NCI-H446 (cell line): ENCODE measurements at regions not wholly inside any gene's neighbourhood (a gene's known extent, or its start where the extent isn't known, plus 50 kb on each side); places are given as distances from the start of the nearest gene placed in this dataset.

Experiments used
- DNase-seq, 2 experiments: peaks; one replicate each; lab custom pipeline; 2025; lab: John Stamatoyannopoulos, UW

DNA sequence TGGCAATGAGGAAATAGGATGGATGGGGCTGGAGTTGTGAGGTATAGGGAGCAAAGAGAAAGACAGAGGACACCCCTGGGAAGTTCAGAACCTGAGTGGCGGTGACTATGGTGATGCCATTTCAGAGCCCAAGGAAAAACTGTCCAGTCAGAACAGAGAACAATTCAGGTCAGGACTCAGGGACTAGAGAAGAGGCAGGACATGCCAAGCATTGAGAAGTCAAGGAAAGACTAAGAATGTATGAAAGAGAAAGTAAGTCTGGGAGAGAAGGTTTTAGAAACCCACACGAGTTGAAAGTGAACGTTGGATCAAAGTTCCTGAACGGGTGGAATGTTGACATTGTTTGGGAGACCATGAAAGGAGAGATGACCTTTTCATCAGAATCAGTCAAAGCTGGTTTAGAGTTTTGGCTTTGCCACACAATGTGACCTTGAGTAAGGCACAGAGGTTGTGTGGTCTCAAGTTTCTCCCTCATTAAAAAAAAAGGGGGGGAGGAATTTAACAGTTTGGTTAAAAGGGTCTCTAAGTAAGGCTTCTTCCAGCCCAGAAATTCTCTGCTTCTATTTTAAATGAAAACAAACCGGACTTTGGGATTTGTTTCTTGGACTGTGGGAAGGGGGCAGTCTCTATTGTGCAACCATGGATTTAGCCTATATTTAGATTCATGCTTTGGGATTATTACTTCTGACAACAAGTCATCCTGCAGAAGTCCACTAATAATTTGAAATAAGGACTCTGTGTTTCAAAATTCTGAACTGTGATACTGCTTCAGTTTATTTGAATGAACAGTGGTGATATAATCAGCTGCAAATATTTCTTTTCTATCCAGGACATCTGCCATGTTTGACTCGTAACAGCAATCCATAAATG lies 315.9 kb upstream of the TBL1XR1 start:
- peak in 1 of 2 experiments; percentile 4 for DNase-seq

DNA sequence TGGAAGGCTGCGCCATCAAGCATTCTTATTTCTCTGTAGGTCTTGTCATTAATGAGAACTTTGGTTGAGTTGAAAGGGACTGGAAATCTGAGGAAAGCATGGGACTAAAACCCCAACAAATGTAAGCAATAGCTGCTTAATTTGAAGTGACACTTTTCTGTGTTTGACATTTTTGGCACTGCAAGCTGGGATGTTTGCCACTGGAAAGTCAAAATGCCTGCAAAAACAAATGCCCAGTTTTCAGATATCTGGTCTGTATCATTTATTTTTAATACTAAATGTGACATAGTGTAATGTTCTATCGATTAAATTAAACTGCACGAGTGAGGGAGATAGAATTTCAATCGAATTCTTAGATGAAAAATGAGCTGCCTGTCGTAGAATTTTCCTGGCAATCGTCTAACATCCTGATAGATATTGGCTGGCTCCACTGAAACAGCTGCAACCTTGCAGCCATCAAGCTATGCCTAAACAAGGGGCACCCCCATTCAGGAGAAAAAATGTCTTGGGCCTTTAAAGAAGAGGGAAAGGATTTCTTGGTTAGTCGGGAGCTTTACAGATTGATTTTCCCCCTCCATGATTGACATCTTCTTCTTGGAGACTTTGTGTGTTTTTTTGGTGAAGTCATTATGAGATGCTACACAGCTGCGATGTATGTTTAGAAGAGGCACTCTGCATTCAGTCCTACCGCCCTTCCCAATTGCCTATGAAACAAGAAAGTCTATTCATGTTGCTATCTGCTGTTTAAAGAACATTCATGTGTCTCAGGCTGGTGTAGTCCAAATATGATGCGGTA lies 316.7 kb upstream of the TBL1XR1 start:
- DNase-seq, result peak in 1 of 2 experiments; percentile 25

DNA sequence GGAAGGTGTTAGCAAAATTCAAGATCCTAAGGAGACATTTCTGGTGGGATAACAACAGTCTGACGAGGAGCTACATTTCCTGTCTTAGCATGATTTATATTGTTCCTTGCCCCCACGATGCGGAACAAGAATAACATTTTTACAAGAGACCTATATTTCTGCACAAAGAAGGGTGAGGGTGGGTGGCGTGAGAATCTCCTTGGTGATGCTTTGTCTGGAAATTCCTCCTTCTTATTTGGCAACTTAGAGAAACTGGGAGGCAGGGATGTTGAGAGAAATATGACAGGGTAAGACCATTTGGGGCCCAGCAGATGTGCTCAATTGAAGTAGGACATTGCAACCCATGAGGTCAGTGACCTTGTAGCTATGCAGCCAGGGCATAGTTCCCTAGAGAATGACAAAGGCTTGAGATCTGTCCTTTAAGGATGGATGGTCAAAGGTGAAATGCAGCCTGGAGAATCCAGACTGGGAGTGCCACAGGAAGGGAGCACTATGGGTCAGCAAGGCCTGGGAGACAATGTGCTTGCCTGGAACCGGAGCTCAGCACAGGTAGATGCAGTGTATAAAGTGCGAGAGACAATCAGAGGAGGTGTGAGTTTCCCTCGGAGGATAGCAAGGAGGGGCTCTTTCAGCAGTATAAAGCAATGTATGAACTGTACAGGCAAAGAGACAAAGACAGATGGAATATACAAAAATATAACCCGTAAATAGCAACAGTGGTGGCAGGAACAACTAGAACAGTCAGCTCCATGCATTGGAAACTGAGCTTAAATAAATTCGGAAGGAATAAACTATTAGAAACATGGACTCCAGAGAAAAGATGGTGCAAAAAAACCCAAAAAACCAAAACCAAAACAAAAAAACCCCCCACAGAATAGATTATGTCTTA lies 317.6 kb upstream of the TBL1XR1 start:
- DNase-seq, result no peak

DNA sequence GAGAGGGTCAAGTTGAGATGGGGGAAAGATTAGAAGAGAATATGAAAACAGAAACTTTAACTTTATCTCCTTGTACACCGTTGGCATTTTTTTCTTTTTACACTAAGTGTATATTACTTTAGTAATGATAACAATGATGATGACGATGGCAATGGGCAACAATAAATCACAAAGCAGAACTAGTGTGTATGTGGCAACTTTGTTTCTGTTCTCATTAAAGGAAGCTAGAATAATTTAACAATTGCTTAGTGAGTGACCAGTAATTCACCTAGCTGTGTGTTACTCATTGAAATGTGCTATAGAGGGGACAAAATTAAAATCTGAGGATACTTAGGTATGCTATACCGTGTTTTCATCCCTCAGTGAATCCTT lies 318.5 kb upstream of the TBL1XR1 start:
- DNase-seq, result no peak

DNA sequence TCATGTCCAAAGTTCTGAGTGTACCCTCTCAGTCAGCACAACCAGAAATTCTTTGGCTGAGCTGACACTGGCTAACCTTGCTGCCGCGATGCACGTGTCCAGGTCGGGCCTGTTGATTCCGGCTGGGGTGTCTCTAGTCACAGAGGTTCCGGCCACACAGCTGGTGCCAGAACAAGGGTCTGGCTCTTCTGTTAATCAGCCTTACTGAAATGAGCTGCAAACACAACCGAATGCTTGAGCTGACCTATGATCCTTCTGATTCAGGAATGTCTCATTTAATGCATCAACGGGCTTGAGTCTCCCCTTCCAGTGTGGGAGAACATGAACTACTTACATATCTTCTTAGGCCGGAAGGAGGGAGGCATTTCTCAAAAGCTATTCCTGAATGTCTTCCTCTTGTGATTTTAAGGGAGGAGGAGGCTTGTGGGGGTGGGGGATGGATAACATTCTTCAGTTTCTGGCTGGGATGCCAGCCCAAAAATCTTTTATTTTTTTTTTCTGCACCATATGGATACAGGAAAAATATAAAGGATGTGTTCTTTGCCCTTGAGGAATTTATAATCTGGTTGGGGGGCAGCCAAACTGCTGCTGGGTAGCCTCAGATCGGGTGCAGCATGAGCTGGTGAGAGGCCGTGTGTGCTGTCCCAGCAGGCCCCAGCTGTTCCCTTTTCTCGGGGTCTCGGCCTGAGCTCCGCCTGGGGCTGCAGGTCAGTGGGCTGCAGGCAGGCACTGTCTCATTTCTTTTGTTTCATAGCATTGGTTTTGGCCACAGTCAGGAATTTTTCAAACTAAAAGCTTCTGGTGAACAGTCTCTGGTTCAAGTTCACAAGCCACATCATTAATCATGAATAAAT lies 319.1 kb upstream of the TBL1XR1 start:
- DNase-seq, result peak; percentile 46 to 94

DNA sequence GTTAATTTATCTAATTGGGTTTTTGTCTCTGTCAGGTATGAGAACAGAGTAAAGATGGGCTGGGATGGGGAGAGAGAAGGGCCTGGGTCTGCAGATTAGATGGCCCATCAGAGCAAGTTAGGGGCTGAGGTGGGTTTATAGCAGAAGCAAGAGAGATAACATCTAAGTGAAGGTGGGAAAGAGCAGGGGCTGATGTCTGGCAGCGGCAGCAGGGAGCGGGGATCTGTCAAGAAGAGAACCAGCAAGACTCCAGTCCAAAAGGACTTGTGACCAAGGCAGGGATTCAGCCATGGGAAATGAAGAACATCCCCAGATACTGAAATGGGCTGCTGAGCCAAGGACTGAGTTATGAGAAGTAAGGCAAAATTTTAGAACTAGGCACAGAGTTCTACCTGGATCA lies 320.6 kb upstream of the TBL1XR1 start:
- no peak for DNase-seq

DNA sequence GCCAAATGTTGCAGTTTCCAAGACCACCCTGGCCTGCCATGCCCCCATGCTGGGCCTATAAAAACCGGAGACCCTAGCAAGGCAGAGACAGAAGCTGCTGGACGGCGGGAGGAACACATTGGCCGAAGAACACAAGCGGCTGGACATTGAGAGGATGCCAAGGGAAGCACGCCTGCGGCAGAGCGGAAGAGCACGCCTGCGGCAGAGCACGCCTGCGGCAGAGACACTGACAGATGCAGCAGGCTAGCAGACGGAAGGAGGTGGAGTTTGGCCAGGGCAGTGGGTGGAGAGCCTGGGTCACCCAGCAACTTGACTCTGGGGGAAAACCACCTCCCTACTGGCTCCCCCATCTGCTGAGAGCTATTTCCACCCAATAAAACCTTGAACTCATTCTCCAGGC lies 322.3 kb upstream of the TBL1XR1 start:
- DNase-seq, result no peak

DNA sequence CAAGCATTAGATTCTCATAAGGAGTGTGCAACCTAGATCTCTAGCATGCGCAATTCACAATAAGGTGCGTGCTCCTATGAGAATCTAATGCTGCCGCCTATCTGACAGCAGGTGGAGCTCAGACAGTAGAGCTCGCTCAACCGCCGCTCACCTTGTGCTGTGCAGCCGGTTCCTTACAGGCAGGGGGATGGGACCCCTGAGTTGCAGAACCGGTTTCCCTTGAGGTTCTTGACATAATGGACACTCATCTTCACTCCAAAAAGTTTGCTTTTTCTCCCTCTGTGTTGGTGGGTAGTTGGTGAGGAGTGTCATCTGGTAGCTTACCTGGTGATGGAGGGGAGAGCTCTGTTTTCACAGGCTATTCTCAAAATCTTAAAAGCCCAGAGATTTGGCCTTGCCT lies 324.0 kb upstream of the TBL1XR1 start:
- DNase-seq, result no peak

DNA sequence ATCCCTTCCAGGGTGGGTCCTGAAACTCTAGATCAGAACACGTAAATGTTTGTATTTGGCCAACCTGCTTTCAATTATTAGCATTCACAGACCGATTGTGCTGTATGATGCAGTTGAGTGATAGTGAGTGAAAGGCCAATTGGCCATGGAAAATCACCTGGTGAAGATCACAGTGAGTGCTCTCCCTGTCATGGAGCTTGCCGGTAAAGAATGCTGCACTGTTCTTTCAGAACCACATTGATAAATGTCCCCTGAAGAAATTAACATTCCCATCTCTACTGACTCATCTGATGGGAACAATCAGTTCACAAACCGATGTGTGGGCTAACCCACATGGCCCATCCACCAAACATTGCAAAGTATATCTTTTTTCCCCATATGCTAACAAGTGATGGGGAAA lies 324.8 kb upstream of the TBL1XR1 start:
- no peak for DNase-seq

DNA sequence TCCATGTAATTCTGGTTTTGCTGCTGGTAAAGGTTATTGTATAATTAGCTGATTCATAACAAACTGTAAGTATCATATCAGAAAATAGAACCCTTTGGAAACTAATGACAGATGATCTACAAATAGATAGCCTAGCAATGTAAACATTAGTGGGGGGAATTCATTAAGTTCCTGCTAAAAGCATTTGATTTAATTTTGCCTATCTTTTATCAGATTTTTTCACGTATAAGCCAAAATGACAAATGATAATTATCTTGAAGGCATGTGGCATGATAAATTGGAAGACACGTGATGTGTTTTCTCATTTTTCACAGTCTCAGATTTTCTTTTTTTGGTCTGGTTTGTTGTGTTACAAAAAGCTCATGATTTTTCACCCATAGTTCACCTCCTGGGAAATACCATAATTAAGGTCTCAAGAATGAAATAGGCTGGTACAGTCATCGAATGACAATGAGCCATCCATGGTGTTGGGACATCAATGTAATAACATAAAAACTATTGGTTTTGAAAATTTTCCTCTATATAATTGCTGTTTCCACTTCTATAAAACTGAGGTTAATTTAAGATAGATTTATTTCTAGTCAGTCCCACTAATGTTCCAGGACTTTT lies 325.9 kb upstream of the TBL1XR1 start:
- DNase-seq, result no peak

DNA sequence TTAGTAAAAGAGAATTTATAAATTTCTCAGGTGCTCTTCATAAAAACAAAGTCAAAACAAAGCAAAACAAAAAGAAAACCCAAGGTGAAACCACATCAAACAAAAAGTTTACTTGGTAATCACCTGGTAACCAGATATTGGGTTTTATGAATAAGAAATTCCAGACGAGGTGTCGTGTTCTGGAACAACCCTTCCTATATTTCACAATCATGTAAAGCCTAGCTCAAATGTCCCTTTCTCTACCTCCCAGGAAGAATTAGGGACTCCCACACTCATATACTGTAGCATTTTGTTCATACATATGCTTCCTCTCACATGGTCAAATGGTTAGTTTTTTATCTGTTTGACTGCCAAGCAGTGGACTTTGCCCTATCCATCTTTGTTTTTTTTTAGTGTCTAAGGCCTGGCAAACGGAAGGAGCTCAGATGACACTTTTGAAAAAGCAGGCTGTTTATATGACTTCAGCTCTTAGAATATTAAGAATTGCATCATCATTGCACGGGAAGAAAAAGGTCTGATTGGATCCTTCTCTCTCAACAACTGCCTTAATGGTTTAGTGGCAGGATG lies 326.7 kb upstream of the TBL1XR1 start:
- DNase-seq, result no peak

DNA sequence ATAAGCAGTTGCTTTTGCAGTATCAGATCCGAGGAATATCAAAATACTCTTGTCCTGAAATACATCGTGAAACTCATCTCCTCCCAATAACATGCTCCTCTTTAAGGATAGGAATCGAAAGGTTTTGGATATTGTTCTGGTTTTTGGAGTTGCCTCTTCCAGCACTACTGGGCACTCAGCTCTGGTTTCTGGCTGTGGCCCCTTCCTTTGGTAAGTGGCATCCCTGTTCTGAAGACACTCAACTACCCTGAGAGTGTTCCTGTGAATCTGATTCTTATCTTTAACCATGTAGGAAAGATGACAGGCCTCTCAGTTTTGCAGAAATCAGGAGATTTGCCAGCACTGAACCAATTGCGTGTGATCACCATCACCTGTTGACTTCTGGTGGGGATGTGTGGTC lies 327.5 kb upstream of the TBL1XR1 start:
- DNase-seq, result no peak

DNA sequence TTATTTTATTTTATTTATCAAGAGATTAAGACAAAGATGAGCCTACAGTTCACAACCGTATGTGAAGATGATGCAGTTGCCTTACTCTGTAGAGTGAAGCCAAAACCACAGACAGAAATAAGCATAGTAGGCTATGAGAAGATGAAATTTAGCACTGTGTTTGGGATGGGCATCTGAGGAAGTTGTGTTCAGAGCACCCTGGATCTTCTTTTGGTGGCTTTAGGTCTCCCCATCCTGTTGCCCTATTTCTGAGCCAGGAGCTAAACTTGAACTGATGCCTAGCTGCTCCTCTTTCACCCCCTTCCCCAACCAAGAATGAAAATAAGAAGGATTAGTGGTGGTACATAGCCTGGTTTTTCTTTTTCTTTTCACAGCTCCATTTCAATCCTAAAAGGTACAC lies 328.1 kb upstream of the TBL1XR1 start:
- no peak for DNase-seq

DNA sequence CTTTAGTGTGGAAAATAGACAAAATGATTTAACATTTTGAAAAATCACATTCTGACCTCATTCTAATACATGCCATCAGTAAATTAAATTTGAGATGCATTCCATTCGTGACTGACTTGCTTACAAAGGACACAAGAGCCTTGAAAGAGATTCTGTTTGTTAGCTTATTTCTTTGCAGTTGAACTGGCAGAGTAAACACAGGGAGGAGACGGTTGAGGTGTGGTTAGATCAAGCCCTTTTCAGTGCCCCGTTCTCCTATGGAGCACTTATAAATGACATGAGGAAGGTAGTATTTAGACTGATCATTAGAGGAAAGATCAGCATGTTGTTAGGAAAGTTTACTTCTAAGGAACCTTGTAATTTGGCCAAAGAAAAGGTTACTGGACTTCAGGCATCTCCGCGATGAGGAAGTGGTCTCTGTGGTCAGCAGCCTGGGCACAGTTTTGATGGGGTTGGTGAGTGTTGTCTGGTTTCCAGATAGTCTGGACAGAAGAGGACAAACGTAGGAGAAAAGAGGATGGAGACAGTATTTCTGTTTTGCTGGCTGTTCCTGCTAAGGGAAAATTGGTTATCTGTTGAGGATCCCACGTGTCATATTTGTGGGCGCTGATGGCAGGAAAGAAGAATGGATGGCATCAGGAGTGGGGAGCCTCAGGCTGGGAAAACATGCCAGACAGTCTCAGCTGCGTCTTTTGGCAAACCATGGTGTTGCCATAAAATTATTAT lies 328.9 kb upstream of the TBL1XR1 start:
- DNase-seq, result no peak

DNA sequence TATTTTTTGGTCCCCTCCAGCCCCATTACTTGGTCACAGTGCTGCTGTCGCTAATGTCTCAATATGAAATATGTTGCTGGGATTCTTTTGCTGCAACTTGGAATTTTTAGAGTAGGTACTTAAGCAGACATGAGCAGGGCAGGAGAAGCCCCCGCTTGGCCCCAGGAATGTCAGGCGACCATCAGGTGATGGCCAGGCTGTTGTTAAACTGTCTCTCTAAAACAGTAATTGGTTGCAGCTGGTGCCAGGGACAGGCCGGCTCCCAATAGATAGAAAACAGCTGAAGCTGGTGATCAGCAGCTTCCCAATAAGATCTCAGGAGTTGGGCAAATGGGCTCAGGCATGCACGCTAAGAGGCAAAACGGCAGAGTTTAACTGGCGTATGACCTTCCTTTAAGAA lies 329.9 kb upstream of the TBL1XR1 start:
- no peak for DNase-seq

DNA sequence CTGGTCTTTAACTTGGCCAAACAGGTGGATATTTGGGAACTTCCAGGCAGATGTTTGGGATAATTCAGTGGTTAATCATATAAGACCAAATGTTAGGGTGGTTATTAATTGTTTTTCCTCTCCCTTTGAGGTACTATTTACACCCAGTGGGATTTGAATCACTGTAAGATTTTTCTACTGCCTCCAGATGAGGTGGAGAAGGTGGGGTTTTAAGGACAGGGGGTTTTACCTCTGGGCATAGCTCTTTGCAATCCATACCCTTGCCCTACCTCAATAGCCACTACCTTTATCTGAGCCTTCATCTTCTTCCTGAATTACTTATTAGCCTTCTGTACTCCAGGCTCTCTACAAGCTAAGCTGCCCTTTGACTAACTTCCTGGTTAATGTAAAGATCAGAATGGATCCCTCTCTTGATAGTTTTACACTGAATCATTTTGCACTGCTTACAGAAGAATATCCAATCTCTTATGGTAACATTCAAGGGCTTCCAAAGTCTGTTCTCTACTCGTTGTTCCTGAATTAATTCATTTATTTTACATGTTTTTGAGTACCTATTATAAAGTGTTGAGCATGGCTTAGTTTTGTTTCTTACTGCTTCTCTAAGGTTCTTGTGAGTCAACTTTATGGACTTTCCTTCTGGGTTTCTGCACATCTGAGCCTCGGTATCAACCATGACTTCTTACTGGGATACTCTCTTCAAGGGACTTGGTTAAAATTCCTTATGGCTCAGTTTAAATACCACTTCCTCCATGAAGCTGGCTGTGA lies 331.2 kb upstream of the TBL1XR1 start:
- no peak for DNase-seq

DNA sequence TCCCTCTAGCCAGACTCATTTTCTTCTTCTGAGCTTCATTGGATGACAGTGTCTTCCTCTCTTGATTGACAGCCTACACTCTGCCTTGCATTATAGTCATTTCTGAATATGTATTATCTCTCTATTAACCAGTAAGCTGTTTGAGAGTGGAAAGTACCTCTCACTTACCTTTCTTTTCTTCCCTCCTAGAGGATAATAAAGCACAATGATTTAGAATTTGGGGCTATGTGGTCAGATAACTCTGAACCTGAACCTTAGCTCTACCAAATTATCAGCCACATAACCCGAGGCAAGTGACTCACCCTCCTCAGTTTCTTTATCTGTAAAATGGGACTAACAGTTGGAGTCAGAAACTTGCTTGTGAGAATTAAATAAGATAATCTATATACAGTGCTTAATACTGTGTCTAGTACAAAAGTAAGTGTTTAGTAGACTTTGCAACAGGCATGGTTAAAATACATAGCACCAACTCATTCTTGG lies 331.8 kb upstream of the TBL1XR1 start:
- no peak for DNase-seq

DNA sequence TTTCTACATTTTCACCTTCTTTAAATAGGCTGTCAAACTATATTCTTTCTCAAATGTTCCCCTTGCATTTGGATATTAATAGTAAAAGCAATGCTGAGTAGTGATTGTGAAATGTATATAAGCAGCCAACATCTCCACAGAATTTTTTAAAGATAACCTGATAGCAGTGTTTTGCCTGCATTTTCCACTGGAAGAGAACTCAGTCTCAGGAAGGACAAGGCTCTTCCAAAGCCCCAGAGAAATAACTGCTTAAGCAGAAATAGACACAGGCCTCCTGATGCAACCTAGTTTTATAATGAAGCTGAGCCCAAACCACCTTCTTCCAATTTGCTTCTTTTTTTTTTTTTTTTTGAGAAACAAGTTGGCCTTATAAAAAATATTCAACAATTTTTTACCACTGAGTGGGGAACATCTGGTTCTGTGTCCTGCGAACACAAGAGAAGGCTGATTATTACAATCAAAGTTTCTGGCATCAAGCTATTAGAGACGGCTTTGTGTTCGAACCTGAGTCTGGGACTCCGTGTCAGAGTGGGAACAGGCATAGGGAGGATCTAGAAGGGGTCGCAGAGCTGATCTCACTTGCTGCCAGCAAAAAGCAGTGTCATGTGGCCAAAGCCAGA lies 332.5 kb upstream of the TBL1XR1 start:
- no peak for DNase-seq

DNA sequence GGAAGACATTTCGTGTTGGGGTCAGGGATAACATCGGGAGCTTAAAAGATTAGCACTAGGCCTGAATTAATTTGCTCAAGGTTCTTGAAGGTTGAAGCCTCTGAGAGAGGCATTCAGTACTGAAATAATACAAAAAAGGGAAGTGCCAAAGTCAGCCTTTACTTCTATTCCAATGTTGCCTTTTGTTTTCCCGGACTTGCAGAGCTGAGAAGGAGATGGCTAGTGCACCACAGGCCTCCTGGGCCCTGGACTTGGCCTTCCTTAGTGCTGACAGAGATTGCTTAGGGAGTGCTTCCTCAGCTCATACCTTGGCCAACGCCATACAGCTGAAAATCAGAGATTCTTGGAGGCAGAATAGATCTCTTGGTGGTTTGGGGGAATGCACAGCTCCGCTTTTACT lies 333.6 kb upstream of the TBL1XR1 start:
- no peak for DNase-seq
